ENCODE measurements at regions not wholly inside any gene's neighbourhood (a gene's known extent, or its start where the extent isn't known, plus 50 kb on each side); places are given as distances from the start of the nearest gene placed in this dataset.
"Not testable (repeated sequence)": the region's sequence is repeated elsewhere in the genome, so short reads cannot be mapped to it uniquely, and the experiment has no call there.

DNA sequence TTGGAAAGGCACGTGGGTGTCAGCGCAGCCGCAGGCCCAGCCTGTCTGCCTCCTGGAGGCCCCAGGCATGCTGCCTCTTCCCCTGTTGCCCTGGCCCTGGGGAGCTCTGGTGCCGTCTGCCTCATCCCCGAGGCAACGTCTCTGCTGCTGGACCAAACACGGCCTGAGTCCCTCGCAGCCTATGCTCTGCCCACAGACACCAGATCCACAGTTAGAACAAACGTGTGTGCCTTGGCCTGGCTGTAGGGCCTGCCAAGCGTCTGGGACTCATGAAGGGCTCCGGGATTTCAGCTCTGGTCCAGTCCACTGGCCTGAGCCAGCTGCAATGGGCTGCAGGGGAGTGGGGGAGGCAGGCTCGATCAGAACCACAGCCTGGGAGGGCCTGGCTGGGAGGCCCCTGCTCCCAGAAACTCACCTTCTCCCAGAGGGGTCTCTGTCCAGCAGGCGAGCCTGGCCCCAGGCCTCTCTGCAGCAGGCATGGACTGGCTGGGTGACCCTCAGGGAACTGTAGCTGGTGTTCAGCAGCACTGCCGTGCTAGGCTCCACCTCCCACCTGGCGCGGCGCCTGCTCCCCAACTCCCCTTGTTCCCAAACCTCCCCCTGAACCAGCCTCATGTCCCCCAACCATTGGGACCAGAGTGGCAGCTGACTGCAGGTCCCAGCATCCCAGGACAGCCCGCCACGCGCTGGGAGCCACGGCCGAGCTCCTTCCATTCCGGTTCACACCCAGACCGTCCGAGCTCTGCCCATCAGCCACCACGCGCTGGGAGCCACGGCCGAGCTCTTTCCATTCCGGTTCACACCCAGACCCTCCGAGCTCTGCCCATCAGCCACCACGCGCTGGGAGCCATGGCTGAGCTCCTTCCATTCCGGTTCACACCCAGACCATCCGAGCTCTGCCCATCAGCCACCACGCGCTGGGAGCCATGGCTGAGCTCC, 197.0 kb downstream of the DLL1 start:
- ChIA-PET CTCF (interaction anchor here (1.1 kb wide), 1 partner anchor 462 kb away, joined by 4 read pairs; no protein-coding TSS in a partner anchor), POLR2A (no interaction called here)
- H3K4me1 Mint-ChIP-seq = peaks cover 22% of the 10 kb centered on the region
- H3K36me3 Mint-ChIP-seq (ENCODE audit: low read depth) = peaks cover 2% of the 10 kb centered on the region
- DNase-seq = no peak
- H3K4me3 Mint-ChIP-seq = no peak overlapping the region
- no peaks in the 10 kb centered on the region for H3K9me3 Mint-ChIP-seq
- H3K27me3 Mint-ChIP-seq = peaks cover 5% of the 10 kb centered on the region
- H3K27ac Mint-ChIP-seq = peak overlapping the region; percentile 36

DNA sequence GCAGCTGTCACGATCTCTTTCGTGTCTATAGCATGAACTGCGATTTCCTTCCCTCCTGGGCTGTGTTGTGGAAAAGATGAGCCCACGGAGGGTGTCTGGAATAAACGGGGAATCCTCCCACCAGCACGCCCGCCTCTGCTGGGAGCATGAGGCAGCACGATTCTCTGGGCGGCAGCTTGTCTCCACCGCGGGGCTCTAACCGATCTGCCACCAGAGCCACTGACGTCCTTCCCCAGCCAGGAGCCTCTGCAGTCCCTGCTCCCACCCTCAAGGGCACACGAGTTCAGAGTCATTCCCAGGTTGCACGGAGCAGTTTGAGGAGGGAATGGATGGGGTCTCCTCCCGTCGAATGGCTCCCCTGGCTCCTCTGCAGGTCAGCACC, 197.6 kb downstream of the DLL1 start:
- Mint-ChIP-seq H3K36me3 (ENCODE audit: low read depth) (peaks cover 2% of the 10 kb centered on the region), H3K4me1 (peaks cover 28% of the 10 kb centered on the region), H3K9me3 (no peaks in the 10 kb centered on the region), H3K27me3 (peaks cover 5% of the 10 kb centered on the region), H3K4me3 (no peak overlapping the region), H3K27ac (peak overlapping the region; percentile 69)
- ChIA-PET CTCF (interaction anchor here (1.1 kb wide), 1 partner anchor 463 kb away, joined by 4 read pairs; no protein-coding TSS in a partner anchor), POLR2A (no interaction called here)
- DNase-seq = no peak

GRCh38 chr6:170092826-170093225, 198.1 kb downstream of the DLL1 start:
- Mint-ChIP-seq H3K36me3 (ENCODE audit: low read depth) (peaks cover 2% of the 10 kb centered on the region), H3K27ac (peak overlapping the region; percentile 69), H3K4me3 (no peak overlapping the region), H3K9me3 (no peaks in the 10 kb centered on the region), H3K4me1 (peaks cover 33% of the 10 kb centered on the region), H3K27me3 (peaks cover 5% of the 10 kb centered on the region)
- CTCF ChIA-PET = no interaction called here
- no peak for DNase-seq
- POLR2A ChIA-PET = no interaction called here

- Mint-ChIP-seq H3K4me3 (no peak overlapping the region), H3K27me3 (peaks cover 5% of the 10 kb centered on the region), H3K9me3 (no peaks in the 10 kb centered on the region), H3K27ac (no peak overlapping the region), H3K4me1 (peaks cover 34% of the 10 kb centered on the region), H3K36me3 (ENCODE audit: low read depth) (peaks cover 2% of the 10 kb centered on the region)
- no peak for DNase-seq
- POLR2A ChIA-PET = no interaction called here
- CTCF ChIA-PET = no interaction called here
These were observed 199.0 kb downstream of the DLL1 start for GRCh38 chr6:170091639-170092579.

- ChIA-PET CTCF (no interaction called here), POLR2A (no interaction called here)
- Mint-ChIP-seq H3K27me3 (peaks cover 3% of the 10 kb centered on the region), H3K4me1 (peaks cover 35% of the 10 kb centered on the region), H3K9me3 (no peaks in the 10 kb centered on the region), H3K27ac (peak overlapping the region; percentile 31), H3K4me3 (no peak overlapping the region), H3K36me3 (ENCODE audit: low read depth) (peaks cover 2% of the 10 kb centered on the region)
- DNase-seq = no peak
These were observed 199.8 kb downstream of the DLL1 start for GRCh38 chr6:170091000-170091638.

DNA sequence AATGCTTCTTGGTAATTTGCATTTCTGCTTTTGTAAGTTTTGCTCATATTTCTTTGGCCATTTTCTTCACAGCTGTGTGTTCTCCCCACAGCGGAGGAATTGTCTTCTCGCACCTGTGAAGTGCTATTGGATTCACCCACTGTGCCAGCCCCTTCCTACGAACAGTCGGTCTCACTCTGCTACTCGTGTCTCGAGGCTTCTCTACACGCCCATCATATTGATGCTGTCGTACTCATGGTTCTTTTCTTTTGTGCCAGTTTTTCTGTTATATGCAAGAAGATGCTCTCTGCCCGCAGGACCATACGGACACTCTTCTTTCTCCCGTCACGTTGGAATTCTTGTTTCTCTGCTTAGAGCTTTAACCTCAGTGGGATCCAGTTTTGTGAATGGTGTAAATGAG, 200.3 kb downstream of the DLL1 start:
- ChIA-PET POLR2A (no interaction called here), CTCF (no interaction called here)
- H3K9me3 Mint-ChIP-seq = no peaks in the 10 kb centered on the region
- H3K27me3 Mint-ChIP-seq = peaks cover 1% of the 10 kb centered on the region
- no peak for DNase-seq
- peaks cover 38% of the 10 kb centered on the region for H3K4me1 Mint-ChIP-seq
- H3K4me3 Mint-ChIP-seq = peak overlapping the region; percentile 73
- peaks cover 2% of the 10 kb centered on the region for H3K36me3 Mint-ChIP-seq (ENCODE audit: low read depth)
- peak overlapping the region; percentile 95 for H3K27ac Mint-ChIP-seq

DNA sequence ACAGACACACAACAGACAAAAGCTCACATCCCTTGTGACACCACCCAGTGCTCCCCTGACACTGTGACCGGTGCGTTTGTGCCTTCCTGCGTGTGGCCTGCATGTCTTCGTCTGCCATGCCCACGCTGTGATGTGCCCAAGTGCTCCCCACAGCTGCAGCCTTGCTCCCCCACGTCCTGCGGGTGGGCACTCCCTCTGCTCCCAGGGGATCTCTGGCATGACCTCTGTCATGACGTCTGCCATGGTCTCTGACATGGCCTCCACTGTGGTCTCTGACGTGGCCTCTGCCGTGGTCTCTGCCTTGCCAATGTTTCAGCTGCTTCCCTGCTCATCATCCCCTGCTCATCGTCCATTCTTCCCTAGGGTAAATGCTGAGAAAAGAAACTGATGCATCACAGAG, 200.9 kb downstream of the DLL1 start:
- H3K27ac Mint-ChIP-seq = peak overlapping the region; percentile 95
- DNase-seq = no peak
- CTCF ChIA-PET = interaction anchor here (1.1 kb wide), 1 partner anchor 12 kb away, joined by 3 read pairs; no protein-coding TSS in a partner anchor
- H3K4me3 Mint-ChIP-seq = peak overlapping the region; percentile 73
- H3K27me3 Mint-ChIP-seq = no peaks in the 10 kb centered on the region
- POLR2A ChIA-PET = no interaction called here
- no peaks in the 10 kb centered on the region for H3K9me3 Mint-ChIP-seq
- H3K4me1 Mint-ChIP-seq = peaks cover 38% of the 10 kb centered on the region
- peaks cover 2% of the 10 kb centered on the region for H3K36me3 Mint-ChIP-seq (ENCODE audit: low read depth)

DNA sequence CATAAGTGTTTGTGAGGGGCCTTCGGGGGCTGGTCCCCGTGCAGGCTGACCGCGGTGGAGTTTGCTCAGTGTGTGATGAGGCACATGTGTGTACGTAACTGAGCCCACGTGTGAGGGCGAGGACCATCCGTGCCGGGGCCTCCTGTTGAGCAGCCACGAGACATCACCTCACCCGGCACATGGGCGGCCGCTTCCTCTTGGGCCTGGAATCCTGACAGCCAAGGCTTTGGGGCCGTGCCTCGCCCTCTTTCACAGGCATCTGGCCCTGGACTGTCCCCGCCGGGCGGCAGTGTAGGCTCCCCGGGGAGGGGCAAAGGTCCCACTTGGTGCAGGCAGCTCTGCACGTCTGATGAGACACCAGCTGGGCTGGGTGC, 202.3 kb downstream of the DLL1 start:
- ChIA-PET POLR2A (interaction anchor here (0.8 kb wide), 1 partner anchor 8 kb away, joined by 4 read pairs; no protein-coding TSS in a partner anchor), CTCF (interaction anchor here (0.7 to 1.4 kb wide), 3 partner anchors 11 to 298 kb away, joined by 3 to 4 read pairs (median 3); no protein-coding TSS in a partner anchor)
- H3K36me3 Mint-ChIP-seq (ENCODE audit: low read depth) = peaks cover 2% of the 10 kb centered on the region
- peak overlapping the region; percentile 95 for H3K27ac Mint-ChIP-seq
- H3K4me3 Mint-ChIP-seq = peak overlapping the region; percentile 73
- no peak for DNase-seq
- peaks cover 38% of the 10 kb centered on the region for H3K4me1 Mint-ChIP-seq
- H3K9me3 Mint-ChIP-seq = no peaks in the 10 kb centered on the region
- H3K27me3 Mint-ChIP-seq = no peaks in the 10 kb centered on the region

DNA sequence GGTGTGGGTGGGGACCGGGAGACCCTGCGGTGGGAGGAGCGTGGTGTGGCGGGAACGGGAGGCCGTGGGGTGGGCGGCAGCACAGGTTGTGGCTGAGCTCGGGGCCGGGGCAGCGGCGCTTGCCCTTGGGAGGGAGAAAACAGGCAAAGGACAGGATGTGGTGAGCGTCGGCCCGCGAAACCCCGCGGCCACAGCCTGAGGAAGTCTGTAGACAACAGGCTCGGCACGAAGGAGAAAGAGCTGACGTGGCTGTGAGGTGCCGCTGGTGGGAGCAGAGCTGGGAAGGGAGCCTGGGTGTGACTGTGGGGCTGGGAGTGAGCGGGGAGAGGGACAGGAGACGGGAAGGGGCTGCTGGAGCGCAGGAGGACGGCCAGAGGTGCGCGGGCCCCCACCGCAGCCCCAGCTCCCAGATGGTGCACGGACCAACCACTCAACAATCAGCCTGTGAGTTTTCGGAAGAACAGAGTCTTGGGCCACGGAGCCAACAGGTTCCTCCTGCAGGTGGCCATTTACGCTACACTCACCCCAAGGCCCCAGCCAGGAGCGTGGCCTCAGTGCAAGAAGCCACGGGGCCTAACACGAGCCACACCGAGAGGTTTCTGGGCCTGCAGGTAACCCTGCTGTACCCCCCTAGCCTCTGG, 202.8 kb downstream of the DLL1 start:
- Mint-ChIP-seq H3K4me1 (peaks cover 43% of the 10 kb centered on the region), H3K4me3 (peak overlapping the region; percentile 73), H3K27ac (peak overlapping the region; percentile 95), H3K27me3 (no peaks in the 10 kb centered on the region), H3K36me3 (ENCODE audit: low read depth) (peaks cover 2% of the 10 kb centered on the region), H3K9me3 (no peaks in the 10 kb centered on the region)
- DNase-seq = peak; percentile 69
- CTCF ChIA-PET = interaction anchor here (0.7 to 1.4 kb wide), 2 partner anchors 9 to 297 kb away, joined by 3 to 4 read pairs; no protein-coding TSS in a partner anchor
- POLR2A ChIA-PET = interaction anchor here (0.8 kb wide), 1 partner anchor 9 kb away, joined by 4 read pairs; no protein-coding TSS in a partner anchor

DNA sequence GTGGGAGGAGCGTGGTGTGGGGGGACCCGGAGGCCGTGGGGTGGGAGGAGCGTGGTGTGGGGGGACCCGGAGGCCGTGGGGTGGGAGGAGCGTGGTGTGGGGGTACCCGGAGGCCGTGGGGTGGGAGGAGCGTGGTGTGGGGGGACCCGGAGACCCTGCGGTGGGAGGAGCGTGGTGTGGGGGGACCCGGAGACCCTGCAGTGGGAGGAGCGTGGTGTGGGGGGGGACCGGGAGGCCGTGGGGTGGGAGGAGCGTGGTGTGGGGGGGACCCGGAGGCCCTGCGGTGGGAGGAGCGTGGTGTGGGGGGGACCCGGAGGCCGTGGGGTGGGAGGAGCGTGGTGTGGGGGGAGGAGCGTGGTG, 203.5 kb downstream of the DLL1 start:
- DNase-seq; H3K4me3 Mint-ChIP-seq; CTCF ChIA-PET; H3K27ac Mint-ChIP-seq; H3K27me3 Mint-ChIP-seq; H3K9me3 Mint-ChIP-seq; H3K36me3 Mint-ChIP-seq (ENCODE audit: low read depth); POLR2A ChIA-PET: not testable (repeated sequence)
- peaks cover 50% of the 10 kb centered on the region for H3K4me1 Mint-ChIP-seq

DNA sequence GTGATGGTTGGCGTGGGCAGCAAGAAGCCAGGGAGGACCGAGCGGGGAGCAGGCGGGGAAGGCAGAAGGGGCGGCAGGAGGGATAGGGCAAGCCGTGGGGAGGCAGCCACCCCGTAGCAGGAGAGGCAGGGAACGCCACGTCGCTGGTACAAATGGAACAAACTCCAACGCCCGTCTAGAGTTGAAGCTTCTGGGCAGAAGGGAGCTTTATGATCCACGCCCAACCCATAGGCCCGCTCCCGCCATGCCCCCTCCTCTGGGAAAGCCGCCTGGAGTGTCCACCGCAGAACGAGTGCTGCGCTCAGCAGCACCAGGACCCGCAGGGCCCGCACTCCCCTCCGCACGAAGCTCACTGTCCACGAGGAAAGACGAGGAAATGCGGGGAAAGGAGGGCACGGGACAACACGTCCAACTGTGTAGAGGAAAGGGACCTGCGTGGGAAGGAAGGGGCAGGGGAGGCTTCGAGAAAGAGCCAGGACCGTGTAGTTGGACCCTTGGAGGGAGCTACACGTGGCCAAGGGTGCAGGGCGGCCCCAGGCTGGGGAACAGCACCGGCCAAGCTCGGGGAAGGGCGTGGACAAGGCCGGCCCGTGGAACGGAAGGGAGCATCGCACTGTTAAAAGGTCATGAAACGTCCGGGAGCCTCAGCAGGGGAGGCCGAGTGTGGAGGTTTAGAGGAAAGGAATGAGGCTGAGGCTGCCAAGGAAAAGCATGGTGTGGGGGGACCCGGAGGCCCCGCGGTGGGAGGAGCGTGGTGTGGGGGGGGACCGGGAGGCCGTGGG, 204.0 kb downstream of the DLL1 start:
- Mint-ChIP-seq H3K9me3 (no peaks in the 10 kb centered on the region), H3K27ac (peak overlapping the region; percentile 83), H3K4me1 (peaks cover 56% of the 10 kb centered on the region), H3K36me3 (ENCODE audit: low read depth) (peaks cover 2% of the 10 kb centered on the region), H3K27me3 (no peaks in the 10 kb centered on the region), H3K4me3 (no peak overlapping the region)
- ChIA-PET POLR2A (no interaction called here), CTCF (no interaction called here)
- no peak for DNase-seq

Data from activated CD4-positive, alpha-beta T cell treated with anti-CD3 and anti-CD28 coated beads, Interleukin-2, amount 10 ng/mL, durations not matched to agents 7 days and 5 days (primary cell).